Stomach (tissue), 8 donors: ENCODE measurements at regions not wholly inside any gene's neighbourhood (a gene's known extent, or its start where the extent isn't known, plus 50 kb on each side); places are given as distances from the start of the nearest gene placed in this dataset.

Experiments
- DNase-seq, 2 donors: peaks; one replicate each; pipeline versions ENCODE4 v3.0.0 to v3.0.0-alpha.2; 2013 to 2019
- H3K27ac ChIP-seq, 5 donors: fragments of 200-600 bp in 4 of 5; sonication (generic) in 4 of 5; one replicate each; pipeline ENCODE4 v1.5.1; 2013 to 2019; ENCODE audit warnings: mild to moderate bottlenecking in 1 of 5, moderate library complexity in 1 of 5
- H3K27me3 ChIP-seq, 3 donors: fragments of 200-600 bp; sonication (generic); one replicate each; pipeline ENCODE4 v1.5.1; 2017 to 2019; ENCODE audit warnings: mixed run types in 1 of 3
- H3K36me3 ChIP-seq, 4 donors: fragments of 200-600 bp; sonication (generic); 1 replicate in 3 of 4; 2 replicates in 1 of 4; pipeline ENCODE4 v1.5.1; 2016 to 2019
- H3K4me1 ChIP-seq, 4 donors: fragments of 200-600 bp; sonication (generic); one replicate each; pipeline ENCODE4 v1.5.1; 2016 to 2019
- H3K4me3 ChIP-seq, 4 donors: fragments of 200-600 bp; sonication (generic) in 3 of 4; one replicate each; pipeline ENCODE4 v1.5.1; 2016 to 2019; ENCODE audit warnings: mild to moderate bottlenecking in 1 of 4
- H3K9me3 ChIP-seq, 4 donors: fragments of 200-600 bp; sonication (generic); one replicate each; pipeline ENCODE4 v1.5.1; 2016 to 2019
- EP300 ChIP-seq: sonication (generic); formaldehyde crosslinking; IDR thresholded peaks from one replicate; pipeline ENCODE4 v1.6.1; 2017; ENCODE audit warnings: antibody characterized with exemption
- POLR2A ChIP-seq, 4 donors: fragments of 450-650 bp; IDR thresholded peaks; one replicate each; pipeline ENCODE4 v1.6.1; 2016; ENCODE audit warnings: antibody characterized with exemption in 4 of 4, control low read depth in 2 of 4, mild to moderate bottlenecking in 1 of 4, moderate library complexity in 1 of 4
- POLR2AphosphoS5 ChIP-seq, 3 donors: sonication (generic); formaldehyde crosslinking; IDR thresholded peaks; one replicate each; pipeline ENCODE4 v1.6.1; 2016; ENCODE audit warnings: antibody characterized with exemption in 3 of 3
- WGBS, 5 donors: extraction: QIAGEN DNeasy Blood & Tissue Kit in 3 of 5; methylation state at CpG; one replicate each; pipeline versions ENCODE4 v1.1.5 to v1.1.7; 2013 to 2018; 5-methylcytosine and 5-hydroxymethylcytosine counted together
- intact Hi-C: fragments of 100-400 bp; cut with DNase I; formaldehyde crosslinking; loops from one replicate; pipeline ENCODE4 v1.15.1; 2023; ENCODE audit warnings: low total_unique reads
- TF ChIP-seq, protein P1 (sequence below), 7 experiments: fragments of 450-650 bp in 4 of 7; fragments of 200-600 bp in 3 of 7; sonication (generic) in 3 of 7; IDR thresholded peaks; one replicate each; pipeline ENCODE4 v1.5.1; 2016 to 2019; ENCODE audit warnings: antibody characterized with exemption in 7 of 7, control low read depth in 2 of 7, mild to moderate bottlenecking in 1 of 7
- donor health status: healthy with polysubstance abuse.
- donor health status: Bipolar disorder and iron deficiency.
- donor health status: healthy.

DNA sequence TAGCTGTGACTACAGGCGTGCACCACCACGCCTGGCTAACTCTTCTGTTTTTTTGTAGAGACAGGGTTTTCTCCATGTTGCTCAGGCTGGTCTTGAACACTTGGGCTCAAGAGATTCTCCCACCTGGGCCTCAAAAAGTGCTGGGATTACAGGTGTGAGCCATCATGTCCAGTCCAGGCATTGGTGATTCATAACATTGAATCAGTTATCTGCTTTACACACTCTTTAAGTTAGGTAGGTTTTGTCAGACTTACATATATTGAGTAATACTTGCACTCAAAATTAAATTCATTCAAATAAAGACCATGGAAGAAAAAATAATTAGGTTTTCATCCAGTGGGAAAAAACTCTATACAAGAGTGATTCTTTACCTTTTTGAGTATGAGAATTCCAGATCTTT is 93.2 kb upstream of the XPO1 start:
- intact Hi-C loops, result no loop called here
- no peaks in the 10 kb centered on the region for H3K4me1 ChIP-seq
- no peaks in the 10 kb centered on the region for H3K9me3 ChIP-seq
- H3K36me3 ChIP-seq, result no peaks in the 10 kb centered on the region
- no peak overlapping the region for H3K27ac ChIP-seq
- no peak overlapping the region for H3K4me3 ChIP-seq
- no peak for TF ChIP-seq POLR2A (IDR thresholded peaks at IDR 0.05)
- TF ChIP-seq, protein P1, sequence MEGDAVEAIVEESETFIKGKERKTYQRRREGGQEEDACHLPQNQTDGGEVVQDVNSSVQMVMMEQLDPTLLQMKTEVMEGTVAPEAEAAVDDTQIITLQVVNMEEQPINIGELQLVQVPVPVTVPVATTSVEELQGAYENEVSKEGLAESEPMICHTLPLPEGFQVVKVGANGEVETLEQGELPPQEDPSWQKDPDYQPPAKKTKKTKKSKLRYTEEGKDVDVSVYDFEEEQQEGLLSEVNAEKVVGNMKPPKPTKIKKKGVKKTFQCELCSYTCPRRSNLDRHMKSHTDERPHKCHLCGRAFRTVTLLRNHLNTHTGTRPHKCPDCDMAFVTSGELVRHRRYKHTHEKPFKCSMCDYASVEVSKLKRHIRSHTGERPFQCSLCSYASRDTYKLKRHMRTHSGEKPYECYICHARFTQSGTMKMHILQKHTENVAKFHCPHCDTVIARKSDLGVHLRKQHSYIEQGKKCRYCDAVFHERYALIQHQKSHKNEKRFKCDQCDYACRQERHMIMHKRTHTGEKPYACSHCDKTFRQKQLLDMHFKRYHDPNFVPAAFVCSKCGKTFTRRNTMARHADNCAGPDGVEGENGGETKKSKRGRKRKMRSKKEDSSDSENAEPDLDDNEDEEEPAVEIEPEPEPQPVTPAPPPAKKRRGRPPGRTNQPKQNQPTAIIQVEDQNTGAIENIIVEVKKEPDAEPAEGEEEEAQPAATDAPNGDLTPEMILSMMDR (IDR thresholded peaks at IDR 0.05), result no peak
- TF ChIP-seq EP300, result no peak
- no peak for TF ChIP-seq POLR2AphosphoS5 (IDR thresholded peaks at IDR 0.05)
- 92 to 95% (median 95%) methylated on average over 2 of the region's 2 CpGs for WGBS, 5 donors
- no peaks in the 10 kb centered on the region for H3K27me3 ChIP-seq
- DNase-seq, result no peak

DNA sequence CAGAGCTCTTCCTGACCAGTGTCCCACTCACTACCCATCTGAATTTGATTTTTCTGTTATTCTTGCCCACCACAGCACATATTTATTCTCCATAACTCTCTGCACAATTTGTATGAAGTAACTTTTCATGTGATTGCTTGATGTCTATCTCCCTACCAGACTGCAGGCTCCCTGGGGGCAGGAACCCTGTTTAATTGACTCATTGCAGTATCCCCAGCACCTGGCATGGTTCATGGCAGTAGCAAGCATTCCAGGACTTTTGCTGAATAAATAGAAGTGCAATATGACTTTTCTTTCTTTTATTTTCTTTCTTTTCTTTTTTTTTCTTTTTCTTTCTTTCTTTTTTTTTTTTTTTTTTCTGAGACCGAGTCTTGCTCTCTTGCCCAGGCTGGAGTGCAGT is 88.7 kb upstream of the XPO1 start:
- Histone ChIP-seq H3K27me3 (no peaks in the 10 kb centered on the region), H3K4me3 (no peak overlapping the region), H3K4me1 (no peaks in the 10 kb centered on the region), H3K27ac (no peak overlapping the region), H3K9me3 (no peaks in the 10 kb centered on the region), H3K36me3 (no peaks in the 10 kb centered on the region)
- intact Hi-C loops, result no loop called here
- WGBS, 5 donors, result 77 to 95% (median 91%) methylated on average over 1 of the region's 1 CpG
- no peak for DNase-seq
- TF ChIP-seq EP300 (no peak), POLR2A (IDR thresholded peaks at IDR 0.05) (no peak), POLR2AphosphoS5 (IDR thresholded peaks at IDR 0.05) (no peak)
- TF ChIP-seq, protein P1 (IDR thresholded peaks at IDR 0.05), result no peak

DNA sequence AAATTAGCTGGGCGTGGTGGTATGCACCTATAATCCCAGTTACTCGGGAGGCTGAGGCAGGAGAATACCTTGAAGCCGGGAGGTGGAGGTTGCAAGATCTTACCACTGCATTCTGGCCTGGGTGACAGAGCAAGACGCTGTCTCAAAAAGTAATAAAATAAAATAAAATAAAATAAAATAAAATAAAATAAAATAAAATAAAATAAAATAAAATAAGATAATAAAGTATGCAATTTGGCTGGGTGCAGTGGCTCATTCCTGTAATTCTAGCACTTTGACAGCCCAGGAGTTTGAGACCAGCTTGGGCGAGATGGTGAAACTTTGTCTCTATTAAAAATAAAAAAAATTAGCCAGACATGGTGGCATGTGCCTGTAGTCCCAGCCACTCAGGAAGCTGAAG is 85.6 kb upstream of the XPO1 start:
- Histone ChIP-seq H3K4me1 (no peaks in the 10 kb centered on the region), H3K27ac (no peak overlapping the region), H3K27me3 (no peaks in the 10 kb centered on the region), H3K36me3 (no peaks in the 10 kb centered on the region), H3K9me3 (no peaks in the 10 kb centered on the region), H3K4me3 (no peak overlapping the region)
- intact Hi-C loops, result no loop called here
- TF ChIP-seq, protein P1 (IDR thresholded peaks at IDR 0.05), result no peak
- TF ChIP-seq POLR2A (IDR thresholded peaks at IDR 0.05), result no peak
- TF ChIP-seq EP300, result no peak
- no peak for TF ChIP-seq POLR2AphosphoS5 (IDR thresholded peaks at IDR 0.05)
- WGBS, 5 donors, result 90 to 94% (median 93%) methylated on average over 5 of the region's 5 CpGs
- DNase-seq, result no peak

DNA sequence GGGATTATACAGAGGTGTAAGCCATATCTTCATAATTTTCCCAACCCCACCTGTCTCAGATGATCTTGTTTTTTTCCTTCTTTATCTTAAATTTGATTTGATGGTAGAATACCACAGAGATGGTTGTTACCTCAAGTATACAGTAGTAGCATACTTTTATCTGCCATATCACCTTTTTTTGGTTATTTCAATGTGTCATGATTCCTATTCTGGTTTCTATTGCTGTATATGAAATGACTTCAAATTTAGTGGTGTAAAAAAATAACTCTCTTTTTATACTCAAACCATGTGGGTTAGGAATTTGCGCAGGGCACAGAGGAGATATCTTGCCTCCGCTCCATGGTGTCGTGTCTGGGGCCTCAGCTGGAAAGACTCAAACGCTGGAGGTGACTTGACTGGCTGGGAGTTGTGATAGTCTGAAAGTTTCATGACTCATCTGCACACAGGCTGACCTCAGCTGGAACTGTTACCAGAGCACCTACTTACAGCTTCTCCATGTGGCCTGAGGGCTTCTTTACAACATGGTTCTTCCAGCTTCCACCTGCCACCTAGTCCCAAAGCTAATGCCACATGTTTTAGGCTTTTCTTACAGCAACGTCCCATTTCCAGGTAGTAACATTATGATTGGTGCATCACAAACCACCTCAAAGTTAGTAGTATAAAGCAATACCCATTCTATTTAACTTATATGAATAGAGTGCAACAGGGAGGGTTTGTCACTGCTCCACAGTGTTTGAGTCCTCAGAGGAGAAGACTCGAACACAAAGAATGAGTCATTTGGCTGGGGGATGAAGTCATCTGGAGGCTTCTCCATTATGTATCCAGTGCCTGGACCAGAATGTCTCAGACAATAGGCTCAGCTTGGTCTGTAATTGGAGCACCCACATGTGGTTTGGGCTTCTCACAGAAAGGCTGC is 82.3 kb upstream of the XPO1 start:
- 65 to 72% (median 66%) methylated on average over 6 of the region's 6 CpGs for whole genome bisulfite sequencing, 5 donors
- Histone ChIP-seq H3K4me3 (no peak overlapping the region), H3K36me3 (no peaks in the 10 kb centered on the region), H3K27ac (no peak overlapping the region), H3K4me1 (no peaks in the 10 kb centered on the region), H3K27me3 (no peaks in the 10 kb centered on the region), H3K9me3 (no peaks in the 10 kb centered on the region)
- TF ChIP-seq, protein P1 (IDR thresholded peaks at IDR 0.05), result no peak
- no peak for TF ChIP-seq EP300
- no peak for TF ChIP-seq POLR2AphosphoS5 (IDR thresholded peaks at IDR 0.05)
- TF ChIP-seq POLR2A (IDR thresholded peaks at IDR 0.05), result no peak
- intact Hi-C loops, result no loop called here
- DNase-seq, result no peak
